ENCODE measurements at regions not wholly inside any gene's neighbourhood (a gene's known extent, or its start where the extent isn't known, plus 50 kb on each side); places are given as distances from the start of the nearest gene placed in this dataset.

GRCh38 chr12:60819794-60820193 lies 1224.0 kb downstream of the SLC16A7 start:
- TF ChIP-seq CTCF (IDR thresholded peaks at IDR 0.05; ENCODE audit: control extremely low read depth in 1 of 3, insufficient read depth in 1 of 3, low read depth in 1 of 3, low read length in 3 of 3): no peak
- no peak for TF ChIP-seq RXRA (IDR thresholded peaks at IDR 0.05; ENCODE audit: insufficient read depth, low read depth, low read length)
